IMR-90 (cell line): ENCODE measurements at regions not wholly inside any gene's neighbourhood (a gene's known extent, or its start where the extent isn't known, plus 50 kb on each side); places are given as distances from the start of the nearest gene placed in this dataset.

Source experiments
- ATAC-seq: fragments of 200-7000 bp; cut with Tn5 transposase; 2 replicates; pipeline ENCODE4 v1.9.1; 2020; ENCODE audit warnings: low read depth, mild to moderate bottlenecking, moderate library complexity
- BruUV-seq: library from RNA; stranded (reverse); fragments of 400-500 nt; replicated peaks from 2 replicates; lab custom pipeline; 2021; lab: Mats Ljungman, UMichigan
- CTCF ChIA-PET: fragments of 300-600 bp; formaldehyde crosslinking; extraction: SDS; loops from one replicate; lab custom pipeline; 2021; ENCODE audit warnings: antibody characterized with exemption; lab: Yijun Ruan, JAX
- POLR2A ChIA-PET: fragments of 300-600 bp; sonication (Branson Sonifier 250); formaldehyde crosslinking; loops from one replicate; lab custom pipeline; 2022; ENCODE audit warnings: antibody characterized with exemption; ENCODE audit not compliant: unreplicated experiment; lab: Charles Lee
- DNase-seq: peaks from one replicate; pipeline ENCODE4 v3.0.0; 2013
- H2AFZ ChIP-seq: replicated peaks from 2 replicates; pipeline ENCODE3; 2013; ENCODE audit warnings: low read length, mild to moderate bottlenecking; ENCODE audit not compliant: poor library complexity
- H2AK5ac ChIP-seq: 2 replicates; pipeline ENCODE4 v1.6.1; 2013; ENCODE audit warnings: low read depth, low read length, inconsistent platforms
- H2AK9ac ChIP-seq: replicated peaks from 2 replicates; pipeline ENCODE3; 2013; ENCODE audit warnings: mild to moderate bottlenecking, low read depth, low read length, moderate library complexity; ENCODE audit not compliant: poor library complexity
- H2BK120ac ChIP-seq: 2 replicates; pipeline ENCODE4 v1.6.1; 2013; ENCODE audit warnings: low read depth, low read length, inconsistent platforms
- H2BK15ac ChIP-seq: 3 replicates; pipeline ENCODE4 v1.6.1; 2013; ENCODE audit warnings: low read depth, low read length, inconsistent platforms
- H2BK20ac ChIP-seq: 2 replicates; pipeline ENCODE4 v1.6.1; 2013; ENCODE audit warnings: low read depth, mild to moderate bottlenecking, inconsistent platforms, low read length, moderate library complexity
- H2BK5ac ChIP-seq: 2 replicates; pipeline ENCODE4 v1.6.1; 2013; ENCODE audit warnings: mild to moderate bottlenecking, low read depth, low read length, inconsistent platforms; ENCODE audit not compliant: poor library complexity, severe bottlenecking
- H3K14ac ChIP-seq: replicated peaks from 2 replicates; pipeline ENCODE4 v1.6.1; 2013; ENCODE audit warnings: low read depth, low read length, inconsistent platforms
- H3K18ac ChIP-seq: 2 replicates; pipeline ENCODE4 v1.6.1; 2013; ENCODE audit warnings: low read depth, low read length, control low read depth
- H3K23ac ChIP-seq: 2 replicates; pipeline ENCODE4 v1.6.1; 2013; ENCODE audit warnings: low read depth, low read length, inconsistent platforms
- H3K27ac ChIP-seq: 2 replicates; pipeline ENCODE4 v1.5.1; 2013; ENCODE audit warnings: mild to moderate bottlenecking, control low read depth, low read length; ENCODE audit not compliant: insufficient read depth
- H3K27me3 ChIP-seq: 2 replicates; pipeline ENCODE4 v1.6.1; 2013; ENCODE audit warnings: low read length; ENCODE audit not compliant: control insufficient read depth, insufficient read depth
- H3K36me3 ChIP-seq: 2 replicates; pipeline ENCODE4 v1.6.1; 2013; ENCODE audit warnings: low read length, mixed read lengths; ENCODE audit not compliant: control insufficient read depth, insufficient read depth
- H3K4ac ChIP-seq: 2 replicates; pipeline ENCODE4 v1.6.1; 2013; ENCODE audit warnings: low read depth, low read length, inconsistent platforms
- H3K4me1 ChIP-seq: 2 replicates; pipeline ENCODE4 v1.6.1; 2013; ENCODE audit warnings: low read length, mixed read lengths; ENCODE audit not compliant: control insufficient read depth, insufficient read depth
- H3K4me2 ChIP-seq: 2 replicates; pipeline ENCODE4 v1.6.1; 2013; ENCODE audit warnings: low read depth, mild to moderate bottlenecking, control low read depth, low read length, moderate library complexity
- H3K4me3 ChIP-seq: 2 replicates; pipeline ENCODE4 v1.5.1; 2013; ENCODE audit warnings: low read depth, mild to moderate bottlenecking, control low read depth, low read length, moderate library complexity; ENCODE audit not compliant: insufficient read depth
- H3K56ac ChIP-seq: 2 replicates; pipeline ENCODE4 v1.6.1; 2013; ENCODE audit warnings: low read length, inconsistent platforms; ENCODE audit not compliant: insufficient read depth; ENCODE audit errors: extremely low read depth
- H3K79me1 ChIP-seq, 2 experiments: 2 replicates each; pipeline ENCODE4 v1.6.1; 2013; ENCODE audit warnings: low read length in 2 of 2, inconsistent platforms in 1 of 2, low read depth in 1 of 2
- H3K9ac ChIP-seq: 2 replicates; pipeline ENCODE4 v1.6.1; 2013; ENCODE audit warnings: low read depth, low read length, control low read depth
- H3K9me1 ChIP-seq: 2 replicates; pipeline ENCODE4 v1.6.1; 2013; ENCODE audit warnings: low read length, inconsistent platforms; ENCODE audit not compliant: insufficient read depth
- H3K9me3 ChIP-seq: 2 replicates; pipeline ENCODE4 v1.6.1; 2013; ENCODE audit warnings: low read length; ENCODE audit not compliant: control insufficient read depth, insufficient read depth
- H4K20me1 ChIP-seq: 2 replicates; pipeline ENCODE4 v1.6.1; 2013; ENCODE audit warnings: low read length, inconsistent platforms; ENCODE audit not compliant: insufficient read depth
- H4K5ac ChIP-seq: 2 replicates; pipeline ENCODE4 v1.6.1; 2013; ENCODE audit warnings: mild to moderate bottlenecking, low read depth, low read length, control low read depth
- H4K8ac ChIP-seq, 2 experiments: 2 replicates each; pipeline ENCODE4 v1.6.1; 2013; ENCODE audit warnings: low read depth in 2 of 2, low read length in 2 of 2, control low read depth in 1 of 2, inconsistent platforms in 1 of 2
- H4K91ac ChIP-seq: 2 replicates; pipeline ENCODE4 v1.6.1; 2013; ENCODE audit warnings: low read depth, low read length, inconsistent platforms; ENCODE audit not compliant: insufficient read depth
- BHLHE40 ChIP-seq: fragments of 150-350 bp; IDR thresholded peaks from 2 replicates; pipeline ENCODE4 v1.6.1; 2016; ENCODE audit warnings: mild to moderate bottlenecking, low read depth, low read length
- CEBPB ChIP-seq: IDR thresholded peaks from 2 replicates; pipeline ENCODE4 v1.6.1; 2012; ENCODE audit warnings: low read depth, low read length, improper control_type of control experiment
- CHD1 ChIP-seq: IDR thresholded peaks from 2 replicates; pipeline ENCODE4 v1.6.1; 2012; ENCODE audit warnings: low read depth, low read length, improper control_type of control experiment
- ELK1 ChIP-seq: fragments of 150-350 bp; IDR thresholded peaks from 2 replicates; pipeline ENCODE4 v1.6.1; 2016; ENCODE audit warnings: low read depth, mild to moderate bottlenecking, low read length, moderate library complexity, borderline replicate concordance
- FOS ChIP-seq: fragments of 150-350 bp; IDR thresholded peaks from 2 replicates; pipeline ENCODE4 v1.6.1; 2016; ENCODE audit warnings: low read depth, low read length
- MAFK ChIP-seq: IDR thresholded peaks from 2 replicates; pipeline ENCODE4 v1.6.1; 2012; ENCODE audit warnings: low read depth, low read length, improper control_type of control experiment
- MAZ ChIP-seq: IDR thresholded peaks from 2 replicates; pipeline ENCODE4 v1.6.1; 2012; ENCODE audit warnings: low read depth, mild to moderate bottlenecking, low read length, improper control_type of control experiment, moderate library complexity, borderline replicate concordance
- MXI1 ChIP-seq: IDR thresholded peaks from 2 replicates; pipeline ENCODE4 v1.6.1; 2012; ENCODE audit warnings: low read depth, mild to moderate bottlenecking, low read length, moderate library complexity, borderline replicate concordance
- NFE2L2 ChIP-seq: fragments of 150-350 bp; IDR thresholded peaks from 2 replicates; pipeline ENCODE4 v1.6.1; 2016; ENCODE audit warnings: low read depth, mild to moderate bottlenecking, low read length
- POLR2A ChIP-seq: IDR thresholded peaks from 2 replicates; pipeline ENCODE4 v1.6.1; 2012; ENCODE audit warnings: mild to moderate bottlenecking, low read depth, low read length
- RAD21 ChIP-seq: IDR thresholded peaks from 2 replicates; pipeline ENCODE4 v1.6.1; 2012; ENCODE audit warnings: low read length, improper control_type of control experiment
- RFX5 ChIP-seq: IDR thresholded peaks from 2 replicates; pipeline ENCODE4 v1.8.0; 2012; ENCODE audit warnings: low read depth, mild to moderate bottlenecking, low read length, moderate library complexity
- SMC3 ChIP-seq: fragments of 150-350 bp; IDR thresholded peaks from 2 replicates; pipeline ENCODE4 v1.6.1; 2016; ENCODE audit warnings: low read depth, mild to moderate bottlenecking, antibody characterized with exemption, low read length, moderate library complexity
- WGBS, 2 experiments: methylation state at CpG; one replicate each; pipeline versions ENCODE4 v1.1.5 to v1.1.7; 2013; ENCODE audit warnings: missing lambda C conversion rate in 2 of 2; ENCODE audit not compliant: insufficient read length in 1 of 2; ENCODE audit errors: extremely low coverage in 2 of 2; 5-methylcytosine and 5-hydroxymethylcytosine counted together
- dilution Hi-C: fragments of 300-500 bp; cut with HindIII; formaldehyde crosslinking; loops from one replicate; pipeline ENCODE4 v1.14.3; 2018; ENCODE audit warnings: low sequenced_read_pairs; ENCODE audit not compliant: unreplicated experiment
- in situ Hi-C: fragments of 300-500 bp; cut with MboI; formaldehyde crosslinking; loops from 3 replicates; pipeline ENCODE4 v1.14.3; 2019; ENCODE audit warnings: low sequenced_read_pairs, inconsistent platforms, mixed read lengths
- intact Hi-C: fragments of 100-400 bp; cut with micrococcal nuclease; formaldehyde crosslinking; loops from 2 replicates; pipeline ENCODE4 v1.10.0; 2022
- TF ChIP-seq, protein P1 (sequence below): fragments of 150-350 bp; IDR thresholded peaks from 2 replicates; pipeline ENCODE4 v1.6.1; 2017; ENCODE audit warnings: mild to moderate bottlenecking, antibody characterized with exemption, low read length, low read depth
- TF ChIP-seq, protein P2 (sequence below): conservative IDR thresholded peaks from 2 replicates; pipeline ENCODE4 v1.5.1; 2012; ENCODE audit warnings: mild to moderate bottlenecking, low read depth, low read length, improper control_type of control experiment

DNA sequence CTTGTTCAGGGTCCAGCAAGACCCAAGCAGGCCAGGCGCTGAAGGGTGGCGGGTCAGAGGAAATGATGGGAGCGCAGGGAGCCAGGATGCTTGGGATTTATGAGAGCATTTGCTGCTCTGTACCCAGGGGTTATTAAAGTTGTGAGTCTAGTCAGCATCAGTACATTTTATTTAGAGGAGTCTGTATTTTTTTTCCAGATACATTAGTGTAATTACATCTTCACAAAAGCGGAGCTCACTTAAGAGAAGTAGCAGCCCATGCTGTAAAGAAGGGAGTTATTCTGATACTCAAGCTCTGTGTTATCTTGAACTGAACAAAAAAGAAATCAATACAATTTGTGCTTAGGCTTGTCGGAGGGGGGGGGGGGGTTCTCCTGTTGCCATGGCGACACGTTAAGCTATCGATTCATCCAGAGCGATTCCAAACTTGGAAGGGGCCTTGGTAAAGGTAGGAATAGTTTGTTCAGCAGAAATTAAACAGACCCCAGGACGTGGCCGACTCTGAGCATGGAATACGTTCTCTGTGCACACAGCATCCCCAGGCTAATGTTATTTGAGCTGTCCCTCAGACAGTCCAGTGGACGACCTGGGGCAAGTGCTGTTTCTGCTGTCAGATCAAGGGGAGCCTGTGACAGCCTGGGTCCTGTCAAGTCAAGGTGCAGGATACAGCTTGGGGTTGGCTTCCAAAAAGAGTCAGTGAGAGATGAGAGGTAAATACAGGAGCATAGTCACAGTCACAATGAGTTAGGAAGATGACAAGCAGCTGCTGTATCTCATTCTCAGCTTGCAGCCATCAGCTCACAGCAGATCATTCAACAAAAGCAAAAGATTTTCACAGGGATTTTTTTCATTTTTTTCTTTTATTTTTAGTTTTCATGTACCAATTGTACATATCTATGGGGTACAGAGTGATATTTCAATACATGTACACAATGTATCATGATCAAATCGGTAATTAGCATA lies 387.6 kb downstream of the DCDC2C start:
- no peak overlapping the region for H3K4ac ChIP-seq
- POLR2A ChIA-PET, result no interaction called here
- 0% methylated on average over 1 of the region's 14 CpGs; no CpG with 5 or more reads in 1 of the 2 experiments for WGBS, 2 experiments
- no peaks in the 10 kb centered on the region for H3K79me1 ChIP-seq
- H2BK120ac ChIP-seq, result no peak overlapping the region
- intact Hi-C loops (no loop called here), dilution Hi-C loops (no loop called here), in situ Hi-C loops (no loop called here)
- H3K4me3 ChIP-seq, result no peak overlapping the region
- ATAC-seq (no peak), DNase-seq (no peak)
- H2BK15ac ChIP-seq, result no peak overlapping the region
- H3K36me3 ChIP-seq, result no peaks in the 10 kb centered on the region
- H3K9me1 ChIP-seq, result no peaks in the 10 kb centered on the region
- no peak overlapping the region for H3K18ac ChIP-seq
- H4K8ac ChIP-seq, result no peak overlapping the region
- H3K4me2 ChIP-seq, result no peak overlapping the region
- H3K27ac ChIP-seq, result no peak overlapping the region
- H3K14ac ChIP-seq, result no peak overlapping the region
- H3K9ac ChIP-seq, result no peak overlapping the region
- H3K23ac ChIP-seq, result no peak overlapping the region
- H2AK5ac ChIP-seq, result no peak overlapping the region
- no peak overlapping the region for H2BK20ac ChIP-seq
- no TSS peak for BruUV-seq
- no peak overlapping the region for H3K56ac ChIP-seq
- H4K5ac ChIP-seq, result no peak overlapping the region
- no peak overlapping the region for H4K91ac ChIP-seq
- peaks cover 40% of the 10 kb centered on the region for H3K9me3 ChIP-seq
- no peaks in the 10 kb centered on the region for H3K4me1 ChIP-seq
- no peaks in the 10 kb centered on the region for H3K27me3 ChIP-seq
- CTCF ChIA-PET, result no interaction called here
- no peak overlapping the region for H2AFZ ChIP-seq
- no peaks in the 10 kb centered on the region for H4K20me1 ChIP-seq
- H2BK5ac ChIP-seq, result no peak overlapping the region
- no peak overlapping the region for H2AK9ac ChIP-seq
- TF ChIP-seq CEBPB (no peak), RFX5 (no peak), ELK1 (no peak), NFE2L2 (no peak), MXI1 (no peak), POLR2A (no peak), CHD1 (no peak), SMC3 (no peak), MAFK (no peak), MAZ (no peak), BHLHE40 (no peak), RAD21 (no peak), FOS (no peak)
- TF ChIP-seq, protein P1, sequence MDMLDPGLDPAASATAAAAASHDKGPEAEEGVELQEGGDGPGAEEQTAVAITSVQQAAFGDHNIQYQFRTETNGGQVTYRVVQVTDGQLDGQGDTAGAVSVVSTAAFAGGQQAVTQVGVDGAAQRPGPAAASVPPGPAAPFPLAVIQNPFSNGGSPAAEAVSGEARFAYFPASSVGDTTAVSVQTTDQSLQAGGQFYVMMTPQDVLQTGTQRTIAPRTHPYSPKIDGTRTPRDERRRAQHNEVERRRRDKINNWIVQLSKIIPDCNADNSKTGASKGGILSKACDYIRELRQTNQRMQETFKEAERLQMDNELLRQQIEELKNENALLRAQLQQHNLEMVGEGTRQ, result no peak
- TF ChIP-seq, protein P2, sequence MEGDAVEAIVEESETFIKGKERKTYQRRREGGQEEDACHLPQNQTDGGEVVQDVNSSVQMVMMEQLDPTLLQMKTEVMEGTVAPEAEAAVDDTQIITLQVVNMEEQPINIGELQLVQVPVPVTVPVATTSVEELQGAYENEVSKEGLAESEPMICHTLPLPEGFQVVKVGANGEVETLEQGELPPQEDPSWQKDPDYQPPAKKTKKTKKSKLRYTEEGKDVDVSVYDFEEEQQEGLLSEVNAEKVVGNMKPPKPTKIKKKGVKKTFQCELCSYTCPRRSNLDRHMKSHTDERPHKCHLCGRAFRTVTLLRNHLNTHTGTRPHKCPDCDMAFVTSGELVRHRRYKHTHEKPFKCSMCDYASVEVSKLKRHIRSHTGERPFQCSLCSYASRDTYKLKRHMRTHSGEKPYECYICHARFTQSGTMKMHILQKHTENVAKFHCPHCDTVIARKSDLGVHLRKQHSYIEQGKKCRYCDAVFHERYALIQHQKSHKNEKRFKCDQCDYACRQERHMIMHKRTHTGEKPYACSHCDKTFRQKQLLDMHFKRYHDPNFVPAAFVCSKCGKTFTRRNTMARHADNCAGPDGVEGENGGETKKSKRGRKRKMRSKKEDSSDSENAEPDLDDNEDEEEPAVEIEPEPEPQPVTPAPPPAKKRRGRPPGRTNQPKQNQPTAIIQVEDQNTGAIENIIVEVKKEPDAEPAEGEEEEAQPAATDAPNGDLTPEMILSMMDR, result no peak
